ENCODE measurements at regions not wholly inside any gene's neighbourhood (a gene's known extent, or its start where the extent isn't known, plus 50 kb on each side); places are given as distances from the start of the nearest gene placed in this dataset.

DNA sequence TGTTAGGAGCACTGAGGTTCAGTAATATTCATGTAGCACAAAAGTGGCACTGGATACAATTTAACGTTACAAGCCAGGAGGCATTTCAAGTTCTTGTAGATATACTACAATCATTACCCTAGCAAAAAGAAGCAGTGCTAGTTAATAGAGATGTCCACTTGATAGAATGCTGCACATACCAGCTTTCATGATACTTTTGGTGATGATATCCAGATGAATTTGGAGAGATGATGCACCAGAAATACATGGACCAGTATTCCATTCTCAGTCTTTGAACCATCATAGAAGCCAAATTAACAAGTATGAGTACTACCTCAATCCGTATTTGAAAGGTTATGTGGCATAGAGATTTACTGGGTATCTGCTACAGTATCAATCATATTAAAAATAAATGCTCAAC, 421.0 kb upstream of the MAGEB18 start:
- no peak overlapping the region for H3K14ac ChIP-seq (replicated peaks; ENCODE audit: low read depth, low read length)
- dilution Hi-C loops (cut with HindIII; ENCODE audit: low sequenced_read_pairs, unreplicated experiment) = no loop called here
- H2BK15ac ChIP-seq (ENCODE audit: low read depth, low read length) = no peak overlapping the region
- no peak overlapping the region for H2AK5ac ChIP-seq (ENCODE audit: low read depth, low read length)
- intact Hi-C loops (cut with micrococcal nuclease) = no loop called here
- H3K36me3 ChIP-seq (ENCODE audit: control insufficient read depth, insufficient read depth, low read length) = no peaks in the 10 kb centered on the region
- no peak overlapping the region for H3K23ac ChIP-seq (ENCODE audit: low read depth, low read length)
- CTCF ChIA-PET = no interaction called here
- H3K9me1 ChIP-seq (ENCODE audit: insufficient read depth, low read length) = no peaks in the 10 kb centered on the region
- no peak overlapping the region for H4K91ac ChIP-seq (ENCODE audit: insufficient read depth, low read depth, low read length)
- no peak overlapping the region for H3K18ac ChIP-seq (ENCODE audit: low read depth, low read length)
- no peak overlapping the region for H2AK9ac ChIP-seq (replicated peaks; ENCODE audit: low read depth, low read length, poor library complexity)
- no peak overlapping the region for H3K56ac ChIP-seq (ENCODE audit: extremely low read depth, insufficient read depth, low read length)
- WGBS, 2 experiments (ENCODE audit: extremely low coverage in 2 of 2, insufficient read length in 1 of 2) = no CpG with 5 or more reads among the region's 2 CpGs
- no peak overlapping the region for H4K8ac ChIP-seq (ENCODE audit: low read depth in 2 of 2, low read length in 2 of 2)
- no peak overlapping the region for H3K4me2 ChIP-seq (ENCODE audit: low read depth, low read length)
- no peaks in the 10 kb centered on the region for H3K27me3 ChIP-seq (ENCODE audit: control insufficient read depth, insufficient read depth, low read length)
- no peak overlapping the region for H2AFZ ChIP-seq (replicated peaks; ENCODE audit: low read length, poor library complexity)
- DNase-seq = no peak
- no peak overlapping the region for H2BK120ac ChIP-seq (ENCODE audit: low read depth, low read length)
- no peak overlapping the region for H2BK20ac ChIP-seq (ENCODE audit: low read depth, low read length)
- in situ Hi-C loops (cut with MboI; ENCODE audit: low sequenced_read_pairs) = no loop called here
- no peak for ATAC-seq (ENCODE audit: low read depth)
- H2BK5ac ChIP-seq (ENCODE audit: low read depth, low read length, poor library complexity, severe bottlenecking) = no peak overlapping the region
- no peak overlapping the region for H4K5ac ChIP-seq (ENCODE audit: low read depth, low read length)
- no peaks in the 10 kb centered on the region for H3K4me1 ChIP-seq (ENCODE audit: control insufficient read depth, insufficient read depth, low read length)
- TF ChIP-seq RFX5 (IDR thresholded peaks at IDR 0.05; ENCODE audit: low read depth, low read length) (no peak), MAZ (IDR thresholded peaks at IDR 0.05; ENCODE audit: borderline replicate concordance, low read depth, low read length) (no peak), CEBPB (IDR thresholded peaks at IDR 0.05; ENCODE audit: low read depth, low read length) (no peak), SMC3 (IDR thresholded peaks at IDR 0.05; ENCODE audit: low read depth, low read length) (no peak), CHD1 (IDR thresholded peaks at IDR 0.05; ENCODE audit: low read depth, low read length) (no peak), RCOR1 (IDR thresholded peaks at IDR 0.05; ENCODE audit: insufficient replicate concordance, low read length) (no peak), MAFK (IDR thresholded peaks at IDR 0.05; ENCODE audit: low read depth, low read length) (no peak), POLR2A (IDR thresholded peaks at IDR 0.05; ENCODE audit: low read depth, low read length) (no peak), MXI1 (IDR thresholded peaks at IDR 0.05; ENCODE audit: borderline replicate concordance, low read depth, low read length) (no peak), BHLHE40 (IDR thresholded peaks at IDR 0.05; ENCODE audit: low read depth, low read length) (no peak), RAD21 (IDR thresholded peaks at IDR 0.05; ENCODE audit: low read length) (no peak), FOS (IDR thresholded peaks at IDR 0.05; ENCODE audit: low read depth, low read length) (no peak), NFE2L2 (IDR thresholded peaks at IDR 0.05; ENCODE audit: low read depth, low read length) (no peak)
- TF ChIP-seq, protein P1, sequence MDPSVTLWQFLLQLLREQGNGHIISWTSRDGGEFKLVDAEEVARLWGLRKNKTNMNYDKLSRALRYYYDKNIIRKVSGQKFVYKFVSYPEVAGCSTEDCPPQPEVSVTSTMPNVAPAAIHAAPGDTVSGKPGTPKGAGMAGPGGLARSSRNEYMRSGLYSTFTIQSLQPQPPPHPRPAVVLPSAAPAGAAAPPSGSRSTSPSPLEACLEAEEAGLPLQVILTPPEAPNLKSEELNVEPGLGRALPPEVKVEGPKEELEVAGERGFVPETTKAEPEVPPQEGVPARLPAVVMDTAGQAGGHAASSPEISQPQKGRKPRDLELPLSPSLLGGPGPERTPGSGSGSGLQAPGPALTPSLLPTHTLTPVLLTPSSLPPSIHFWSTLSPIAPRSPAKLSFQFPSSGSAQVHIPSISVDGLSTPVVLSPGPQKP (IDR thresholded peaks at IDR 0.05; ENCODE audit: borderline replicate concordance, low read depth, low read length) = no peak
- TF ChIP-seq, protein P2, sequence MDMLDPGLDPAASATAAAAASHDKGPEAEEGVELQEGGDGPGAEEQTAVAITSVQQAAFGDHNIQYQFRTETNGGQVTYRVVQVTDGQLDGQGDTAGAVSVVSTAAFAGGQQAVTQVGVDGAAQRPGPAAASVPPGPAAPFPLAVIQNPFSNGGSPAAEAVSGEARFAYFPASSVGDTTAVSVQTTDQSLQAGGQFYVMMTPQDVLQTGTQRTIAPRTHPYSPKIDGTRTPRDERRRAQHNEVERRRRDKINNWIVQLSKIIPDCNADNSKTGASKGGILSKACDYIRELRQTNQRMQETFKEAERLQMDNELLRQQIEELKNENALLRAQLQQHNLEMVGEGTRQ (IDR thresholded peaks at IDR 0.05; ENCODE audit: low read depth, low read length) = no peak
- TF ChIP-seq, protein P3, sequence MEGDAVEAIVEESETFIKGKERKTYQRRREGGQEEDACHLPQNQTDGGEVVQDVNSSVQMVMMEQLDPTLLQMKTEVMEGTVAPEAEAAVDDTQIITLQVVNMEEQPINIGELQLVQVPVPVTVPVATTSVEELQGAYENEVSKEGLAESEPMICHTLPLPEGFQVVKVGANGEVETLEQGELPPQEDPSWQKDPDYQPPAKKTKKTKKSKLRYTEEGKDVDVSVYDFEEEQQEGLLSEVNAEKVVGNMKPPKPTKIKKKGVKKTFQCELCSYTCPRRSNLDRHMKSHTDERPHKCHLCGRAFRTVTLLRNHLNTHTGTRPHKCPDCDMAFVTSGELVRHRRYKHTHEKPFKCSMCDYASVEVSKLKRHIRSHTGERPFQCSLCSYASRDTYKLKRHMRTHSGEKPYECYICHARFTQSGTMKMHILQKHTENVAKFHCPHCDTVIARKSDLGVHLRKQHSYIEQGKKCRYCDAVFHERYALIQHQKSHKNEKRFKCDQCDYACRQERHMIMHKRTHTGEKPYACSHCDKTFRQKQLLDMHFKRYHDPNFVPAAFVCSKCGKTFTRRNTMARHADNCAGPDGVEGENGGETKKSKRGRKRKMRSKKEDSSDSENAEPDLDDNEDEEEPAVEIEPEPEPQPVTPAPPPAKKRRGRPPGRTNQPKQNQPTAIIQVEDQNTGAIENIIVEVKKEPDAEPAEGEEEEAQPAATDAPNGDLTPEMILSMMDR (conservative IDR thresholded peaks at IDR 0.05; ENCODE audit: low read depth, low read length) = no peak
- H3K27ac ChIP-seq (ENCODE audit: insufficient read depth, low read length) = no peak overlapping the region
- H4K20me1 ChIP-seq (ENCODE audit: insufficient read depth, low read length) = no peaks in the 10 kb centered on the region
- no peak overlapping the region for H3K4ac ChIP-seq (ENCODE audit: low read depth, low read length)
- no TSS peak for BruUV-seq (replicated peaks)
- H3K4me3 ChIP-seq (ENCODE audit: insufficient read depth, low read depth, low read length) = no peak overlapping the region
- no peaks in the 10 kb centered on the region for H3K79me1 ChIP-seq (ENCODE audit: low read depth in 1 of 2, low read length in 2 of 2)
- POLR2A ChIA-PET (ENCODE audit: unreplicated experiment) = no interaction called here
- H3K9ac ChIP-seq (ENCODE audit: low read depth, low read length) = no peak overlapping the region
- no peaks in the 10 kb centered on the region for H3K9me3 ChIP-seq (ENCODE audit: control insufficient read depth, insufficient read depth, low read length)

Data from IMR-90 (cell line).